GM23248 (cell line): ENCODE measurements at regions not wholly inside any gene's neighbourhood (a gene's known extent, or its start where the extent isn't known, plus 50 kb on each side); places are given as distances from the start of the nearest gene placed in this dataset.

Experiments
- EZH2 ChIP-seq: fragments of 200-600 bp; sonication (generic); IDR thresholded peaks from 2 replicates; pipeline ENCODE4 v1.6.1; 2018; ENCODE audit warnings: antibody characterized with exemption, mild to moderate bottlenecking; ENCODE audit not compliant: insufficient read depth, poor library complexity, severe bottlenecking
- EZH2phosphoT487 ChIP-seq: fragments of 200-600 bp; sonication (generic); IDR thresholded peaks from 2 replicates; pipeline ENCODE4 v1.6.1; 2018; ENCODE audit warnings: antibody characterized with exemption, moderate library complexity, mild to moderate bottlenecking, low read depth; ENCODE audit not compliant: insufficient read depth

DNA sequence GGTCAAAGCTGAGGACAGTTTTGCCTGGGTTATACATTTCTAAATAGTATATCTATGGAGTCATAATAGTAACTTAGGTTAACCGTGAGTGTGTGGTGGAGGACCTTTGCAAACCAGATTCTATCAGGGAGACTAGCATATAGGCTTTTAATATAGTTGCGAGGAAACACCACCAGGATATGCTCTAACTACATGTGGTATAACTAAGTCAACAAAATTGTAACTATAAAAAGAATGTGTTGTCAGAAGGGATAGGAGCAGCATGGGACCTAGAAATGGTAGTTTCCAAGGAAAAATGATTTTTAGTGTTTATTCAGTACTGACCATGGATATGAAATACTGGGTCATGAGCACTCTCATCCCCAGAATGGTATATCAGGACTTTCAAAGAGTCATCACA is 338.1 kb downstream of the TGFB2 start:
- TF ChIP-seq EZH2phosphoT487, result no peak
- TF ChIP-seq EZH2, result no peak
